ENCODE measurements at regions not wholly inside any gene's neighbourhood (a gene's known extent, or its start where the extent isn't known, plus 50 kb on each side); places are given as distances from the start of the nearest gene placed in this dataset.
"Not testable (repeated sequence)": the region's sequence is repeated elsewhere in the genome, so short reads cannot be mapped to it uniquely, and the experiment has no call there.

DNA sequence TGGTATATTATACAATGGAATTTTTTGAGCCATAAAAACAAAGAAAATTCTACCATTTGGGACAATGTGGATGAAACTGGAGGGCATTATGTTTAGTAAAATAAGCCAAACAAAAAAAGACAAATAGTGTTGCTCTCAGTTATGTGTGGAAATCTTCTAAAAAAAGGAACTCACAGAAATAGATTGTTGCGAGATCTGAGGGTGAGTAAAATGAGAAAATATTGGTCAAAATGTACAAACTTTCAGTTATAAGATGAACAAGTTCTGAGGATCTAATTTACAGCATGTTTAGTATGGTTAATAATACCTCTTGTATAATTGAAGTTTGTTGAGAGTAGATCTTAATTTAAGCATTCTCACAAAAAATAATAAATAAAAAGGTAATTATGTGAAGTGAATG is 291.2 kb downstream of the KIF20B start:
- H3K4me3 ChIP-seq: no peak overlapping the region
- H3K9me3 ChIP-seq: no peaks in the 10 kb centered on the region
- H3K4me1 ChIP-seq: no peaks in the 10 kb centered on the region
- no peak overlapping the region for H3K27ac ChIP-seq
- no peak for DNase-seq
- intact Hi-C loops (cut with DNase I): no loop called here
- H3K27me3 ChIP-seq: no peaks in the 10 kb centered on the region
- no peaks in the 10 kb centered on the region for H3K36me3 ChIP-seq
- TF ChIP-seq, protein P1, sequence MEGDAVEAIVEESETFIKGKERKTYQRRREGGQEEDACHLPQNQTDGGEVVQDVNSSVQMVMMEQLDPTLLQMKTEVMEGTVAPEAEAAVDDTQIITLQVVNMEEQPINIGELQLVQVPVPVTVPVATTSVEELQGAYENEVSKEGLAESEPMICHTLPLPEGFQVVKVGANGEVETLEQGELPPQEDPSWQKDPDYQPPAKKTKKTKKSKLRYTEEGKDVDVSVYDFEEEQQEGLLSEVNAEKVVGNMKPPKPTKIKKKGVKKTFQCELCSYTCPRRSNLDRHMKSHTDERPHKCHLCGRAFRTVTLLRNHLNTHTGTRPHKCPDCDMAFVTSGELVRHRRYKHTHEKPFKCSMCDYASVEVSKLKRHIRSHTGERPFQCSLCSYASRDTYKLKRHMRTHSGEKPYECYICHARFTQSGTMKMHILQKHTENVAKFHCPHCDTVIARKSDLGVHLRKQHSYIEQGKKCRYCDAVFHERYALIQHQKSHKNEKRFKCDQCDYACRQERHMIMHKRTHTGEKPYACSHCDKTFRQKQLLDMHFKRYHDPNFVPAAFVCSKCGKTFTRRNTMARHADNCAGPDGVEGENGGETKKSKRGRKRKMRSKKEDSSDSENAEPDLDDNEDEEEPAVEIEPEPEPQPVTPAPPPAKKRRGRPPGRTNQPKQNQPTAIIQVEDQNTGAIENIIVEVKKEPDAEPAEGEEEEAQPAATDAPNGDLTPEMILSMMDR (IDR thresholded peaks at IDR 0.05): no peak
- ATAC-seq: no peak

DNA sequence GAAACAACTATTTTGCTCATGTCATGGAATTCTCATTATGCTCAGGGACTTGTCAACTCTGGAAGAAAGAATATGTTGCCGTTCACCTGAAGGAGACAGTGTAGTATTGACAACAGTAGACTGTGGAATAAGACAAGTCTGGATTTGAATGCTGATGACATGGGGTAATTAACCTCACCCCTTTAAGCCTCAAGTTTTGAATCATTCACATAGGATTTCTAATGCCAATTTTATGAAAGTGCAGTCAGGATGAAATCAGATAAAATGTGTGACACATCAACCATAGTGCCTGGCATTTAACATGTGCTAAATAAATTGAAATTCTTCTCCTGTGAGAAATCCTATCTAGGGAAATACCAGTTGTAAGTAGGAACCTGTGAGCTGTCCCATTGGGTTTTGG is 305.8 kb downstream of the KIF20B start:
- DNase-seq: no peak
- H3K27me3 ChIP-seq: no peaks in the 10 kb centered on the region
- no peak overlapping the region for H3K27ac ChIP-seq
- no peaks in the 10 kb centered on the region for H3K36me3 ChIP-seq
- intact Hi-C loops (cut with DNase I): no loop called here
- H3K9me3 ChIP-seq: peaks cover 5% of the 10 kb centered on the region
- TF ChIP-seq, protein P1 (IDR thresholded peaks at IDR 0.05): no peak
- no peaks in the 10 kb centered on the region for H3K4me1 ChIP-seq
- ATAC-seq: no peak
- H3K4me3 ChIP-seq: no peak overlapping the region

DNA sequence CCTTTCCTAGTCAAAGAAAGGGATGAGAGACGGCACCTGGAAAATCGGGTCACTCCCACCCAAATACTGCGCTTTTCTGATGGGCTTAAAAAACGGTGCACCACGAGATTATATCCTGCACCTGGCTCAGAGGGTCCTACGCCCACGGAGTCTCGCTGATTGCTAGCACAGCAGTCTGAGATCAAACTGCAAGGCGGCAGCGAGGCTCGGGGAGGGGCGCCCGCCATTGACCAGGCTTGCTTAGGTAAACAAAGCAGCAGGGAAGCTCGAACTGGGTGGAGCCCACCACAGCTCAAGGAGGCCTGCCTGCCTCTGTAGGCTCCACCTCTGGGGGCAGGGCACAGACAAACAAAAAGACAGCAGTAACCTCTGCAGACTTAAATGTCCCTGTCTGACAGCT is 309.9 kb downstream of the KIF20B start:
- H3K27ac ChIP-seq; H3K27me3 ChIP-seq; H3K36me3 ChIP-seq; H3K4me3 ChIP-seq; ATAC-seq; H3K9me3 ChIP-seq; intact Hi-C loops (cut with DNase I); DNase-seq; H3K4me1 ChIP-seq: not testable (repeated sequence)

DNA sequence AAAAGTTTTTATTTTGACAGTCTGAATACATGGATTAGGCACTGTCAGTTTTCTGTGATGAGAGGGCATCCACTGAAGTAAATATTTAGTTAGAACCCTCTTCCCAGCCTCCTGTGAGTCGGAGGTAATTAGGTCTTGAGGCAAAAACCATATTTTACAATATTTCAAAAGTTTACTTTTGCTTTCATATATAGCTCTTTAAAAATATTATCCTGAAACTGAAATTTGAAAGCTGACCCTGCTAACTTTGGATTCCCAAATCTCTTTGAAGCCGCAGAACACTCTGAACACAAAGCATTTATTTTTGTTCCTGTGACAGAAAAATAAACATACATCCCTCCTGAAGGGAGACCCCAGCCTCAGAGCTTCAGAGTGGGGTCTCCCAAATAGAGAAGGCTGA is 317.4 kb downstream of the KIF20B start:
- H3K36me3 ChIP-seq: no peaks in the 10 kb centered on the region
- ATAC-seq: no peak
- intact Hi-C loops (cut with DNase I): no loop called here

DNA sequence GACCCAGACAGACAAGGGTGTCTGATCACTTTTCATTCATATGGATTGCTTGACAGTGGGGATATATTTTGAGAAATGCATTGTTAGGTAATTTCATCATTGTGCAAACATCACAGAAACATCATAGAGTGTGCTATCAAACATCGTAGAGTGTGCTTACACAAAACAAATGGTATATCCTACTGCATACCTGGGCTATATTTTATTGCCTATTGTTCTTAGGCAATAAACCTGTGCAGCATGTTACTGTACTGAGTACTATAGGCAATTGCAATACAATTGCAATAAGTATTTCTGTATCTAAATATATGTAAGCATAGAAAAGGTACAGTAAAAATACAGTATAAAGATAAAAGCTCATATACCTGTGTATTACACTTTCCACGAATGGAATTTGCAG is 319.1 kb downstream of the KIF20B start:
- TF ChIP-seq, protein P1 (IDR thresholded peaks at IDR 0.05): no peak
- H3K4me1 ChIP-seq: no peaks in the 10 kb centered on the region
- DNase-seq (no peak), ATAC-seq (no peak)
- H3K27me3 ChIP-seq: no peaks in the 10 kb centered on the region
- intact Hi-C loops (cut with DNase I): no loop called here
- H3K4me3 ChIP-seq: no peak overlapping the region
- no peaks in the 10 kb centered on the region for H3K9me3 ChIP-seq
- H3K36me3 ChIP-seq: no peaks in the 10 kb centered on the region
- no peak overlapping the region for H3K27ac ChIP-seq

More for the DNA sequence above, 317.4 kb downstream of the KIF20B start:
- DNase-seq: no peak
- no peak overlapping the region for H3K27ac ChIP-seq
- no peaks in the 10 kb centered on the region for H3K27me3 ChIP-seq
- no peaks in the 10 kb centered on the region for H3K9me3 ChIP-seq
- H3K4me3 ChIP-seq: no peak overlapping the region
- TF ChIP-seq, protein P1 (IDR thresholded peaks at IDR 0.05): no peak
- H3K4me1 ChIP-seq: no peaks in the 10 kb centered on the region

DNA sequence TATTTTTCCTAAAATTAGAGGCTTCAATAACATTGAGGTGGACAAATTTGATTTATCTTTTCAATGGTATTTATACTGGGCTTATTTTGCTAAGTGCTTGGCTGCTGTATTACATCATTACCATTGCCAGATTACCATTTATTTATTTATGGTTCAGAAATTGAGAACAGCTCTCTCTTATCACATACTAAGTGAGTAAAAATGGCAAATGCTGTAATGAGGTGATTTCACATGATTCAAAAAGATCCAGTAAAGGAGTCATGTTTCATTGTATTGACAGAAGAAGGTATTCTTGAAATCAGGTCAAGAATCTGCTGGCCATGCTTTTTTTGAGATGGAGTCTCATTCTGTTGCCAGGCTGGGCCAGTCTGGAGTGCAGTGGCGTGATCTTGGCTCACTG is 322.6 kb downstream of the KIF20B start:
- TF ChIP-seq, protein P1 (IDR thresholded peaks at IDR 0.05): no peak
- H3K27me3 ChIP-seq: no peaks in the 10 kb centered on the region
- no peak overlapping the region for H3K27ac ChIP-seq
- H3K4me3 ChIP-seq: no peak overlapping the region
- no peaks in the 10 kb centered on the region for H3K9me3 ChIP-seq
- H3K4me1 ChIP-seq: no peaks in the 10 kb centered on the region
- DNase-seq (no peak), ATAC-seq (no peak)
- H3K36me3 ChIP-seq: no peaks in the 10 kb centered on the region
- intact Hi-C loops (cut with DNase I): no loop called here
